ENCODE measurements at regions not wholly inside any gene's neighbourhood (a gene's known extent, or its start where the extent isn't known, plus 50 kb on each side); places are given as distances from the start of the nearest gene placed in this dataset.

GRCh38 chr3:95002438-95003046 is 939.7 kb downstream of the NSUN3 start:
- peaks cover 5% of the 10 kb centered on the region for H3K4me1 ChIP-seq

DNA sequence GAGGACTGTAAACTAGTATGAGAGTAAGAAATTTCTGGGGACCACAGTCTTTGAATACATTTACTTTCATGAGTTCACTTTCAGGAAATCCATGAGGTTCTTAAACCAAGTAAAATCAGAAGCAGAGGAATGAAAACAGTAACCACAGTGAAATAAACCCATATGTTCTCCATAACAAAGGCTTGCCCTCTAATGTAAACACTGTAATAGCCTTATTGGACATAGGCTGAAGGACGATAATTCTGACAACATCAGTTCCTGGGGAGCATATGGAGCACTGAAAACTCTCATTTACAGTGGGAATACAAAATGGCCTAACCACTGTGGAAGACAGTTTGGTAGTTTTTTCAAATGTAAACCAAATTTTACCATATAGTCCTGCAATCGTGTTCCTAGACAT is 965.8 kb downstream of the NSUN3 start:
- H3K27ac ChIP-seq: no peak overlapping the region
- H3K36me3 ChIP-seq: no peaks in the 10 kb centered on the region
- DNase-seq: peak in 1 of 2 experiments; percentile 5
- no peaks in the 10 kb centered on the region for H3K4me1 ChIP-seq
- no peaks in the 10 kb centered on the region for H3K9me3 ChIP-seq (replicated peaks)
- H3K27me3 ChIP-seq: no peaks in the 10 kb centered on the region
- H3K4me3 ChIP-seq: no peak overlapping the region

More at GRCh38 chr3:95002438-95003046, 939.7 kb downstream of the NSUN3 start:
- H3K27ac ChIP-seq: no peak overlapping the region
- no peaks in the 10 kb centered on the region for H3K36me3 ChIP-seq
- H3K9me3 ChIP-seq (replicated peaks): no peaks in the 10 kb centered on the region
- H3K27me3 ChIP-seq: 0 out of 2 replicates have a peak, but pooled peaks cover 4% of the 10 kb centered on the region
- DNase-seq: no peak
- no peak overlapping the region for H3K4me3 ChIP-seq

DNA sequence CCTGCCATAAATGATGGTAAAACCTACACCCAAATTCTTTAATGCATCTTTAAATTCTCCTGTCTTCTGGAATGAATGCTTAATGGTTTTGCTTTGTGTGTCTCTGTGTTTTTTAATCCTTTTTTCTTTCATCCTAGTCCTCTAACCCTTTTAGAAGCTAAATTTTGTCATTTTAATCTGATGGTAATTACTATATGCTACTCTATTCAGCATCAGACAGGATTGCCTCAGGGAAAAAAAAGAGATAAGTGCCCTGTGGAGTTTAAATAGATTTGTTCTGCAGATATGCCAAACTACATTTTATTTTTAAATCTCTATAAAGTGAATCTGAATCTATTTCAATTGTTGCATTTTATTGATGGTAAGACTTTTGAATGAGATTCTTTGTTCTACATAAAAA is 966.8 kb downstream of the NSUN3 start:
- H3K4me1 ChIP-seq: no peaks in the 10 kb centered on the region
- DNase-seq: no peak
- no peaks in the 10 kb centered on the region for H3K9me3 ChIP-seq (replicated peaks)
- no peaks in the 10 kb centered on the region for H3K36me3 ChIP-seq
- H3K27me3 ChIP-seq: no peaks in the 10 kb centered on the region
- no peak overlapping the region for H3K27ac ChIP-seq
- H3K4me3 ChIP-seq: no peak overlapping the region

DNA sequence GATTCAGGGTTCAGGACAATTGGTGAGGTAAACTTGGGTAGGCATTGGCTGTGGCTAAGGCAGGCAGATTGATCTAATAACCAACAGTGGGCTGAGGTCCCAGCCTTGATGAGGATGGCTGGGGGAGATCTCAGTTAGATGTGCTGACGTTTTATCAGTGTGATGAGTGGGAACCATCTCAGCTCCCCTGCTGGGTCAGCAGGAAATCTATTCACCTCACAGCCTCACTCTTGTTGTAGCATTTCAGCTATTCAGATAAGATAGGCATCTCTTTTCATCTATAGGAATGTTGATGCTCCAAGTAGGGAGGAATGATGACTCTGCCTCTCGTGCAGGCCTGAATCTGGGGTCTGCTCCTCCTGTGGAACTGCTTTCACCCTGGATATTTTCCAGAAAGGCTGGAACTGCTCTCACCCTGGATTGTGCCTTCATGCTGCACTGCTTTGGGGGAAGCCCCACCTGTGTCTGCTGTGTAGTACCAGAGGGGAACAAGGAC is 973.7 kb downstream of the NSUN3 start:
- no peaks in the 10 kb centered on the region for H3K27me3 ChIP-seq
- no peak for DNase-seq
- H3K4me1 ChIP-seq: no peaks in the 10 kb centered on the region
- no peak overlapping the region for H3K4me3 ChIP-seq
- no peaks in the 10 kb centered on the region for H3K36me3 ChIP-seq
- H3K9me3 ChIP-seq (replicated peaks): no peaks in the 10 kb centered on the region
- no peak overlapping the region for H3K27ac ChIP-seq

- DNase-seq: no peak
Measured at GRCh38 chr3:95037097-95037496, 974.2 kb downstream of the NSUN3 start.

DNA sequence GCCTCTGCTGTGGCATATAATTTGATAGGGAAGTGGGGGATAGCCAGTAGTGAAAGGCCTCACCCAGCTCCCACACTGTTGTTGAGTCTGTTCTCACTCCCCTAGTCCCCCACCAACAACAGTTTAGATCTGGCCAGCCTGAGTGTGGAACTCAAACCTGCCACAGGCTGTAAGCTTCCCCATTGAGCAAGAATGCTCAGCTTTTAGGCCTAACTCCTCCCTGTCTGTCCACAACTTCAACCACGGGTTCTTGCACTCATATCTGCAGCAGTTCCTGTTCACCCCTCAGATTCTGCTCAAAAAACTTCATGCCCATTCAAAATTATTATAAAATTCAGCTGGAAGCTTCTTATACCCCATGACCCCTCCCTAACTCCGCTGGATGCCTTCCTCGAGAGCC is 975.1 kb downstream of the NSUN3 start:
- no peaks in the 10 kb centered on the region for H3K27me3 ChIP-seq

More at GRCh38 chr3:95037097-95037496, 974.2 kb downstream of the NSUN3 start:
- no peak overlapping the region for H3K4me3 ChIP-seq
- H3K36me3 ChIP-seq: no peaks in the 10 kb centered on the region
- H3K27ac ChIP-seq: no peak overlapping the region
- no peaks in the 10 kb centered on the region for H3K4me1 ChIP-seq
- no peaks in the 10 kb centered on the region for H3K27me3 ChIP-seq
- H3K9me3 ChIP-seq (replicated peaks): no peaks in the 10 kb centered on the region

DNA sequence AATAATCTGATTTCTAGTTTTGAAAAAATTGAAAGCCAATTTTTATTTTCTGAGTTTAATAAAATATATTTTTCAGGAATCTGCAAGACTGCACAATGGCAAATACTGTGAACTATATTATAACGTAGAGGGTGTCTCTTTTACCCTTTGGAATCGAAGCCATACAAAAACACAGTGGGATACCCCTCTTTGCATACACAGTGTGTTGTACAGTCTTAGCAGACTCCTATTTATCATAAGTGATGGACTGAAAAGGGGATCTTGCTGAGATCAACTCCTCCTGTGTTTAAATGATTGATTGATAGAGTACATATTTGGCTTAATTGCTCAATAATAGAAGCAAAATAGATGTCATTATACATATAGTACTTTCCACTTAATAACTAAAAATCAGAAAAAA is 981.2 kb downstream of the NSUN3 start:
- Histone ChIP-seq H3K4me1 (no peaks in the 10 kb centered on the region), H3K27me3 (no peaks in the 10 kb centered on the region), H3K36me3 (no peaks in the 10 kb centered on the region), H3K9me3 (replicated peaks) (no peaks in the 10 kb centered on the region), H3K4me3 (no peak overlapping the region), H3K27ac (no peak overlapping the region)
- no peak for DNase-seq

More for the DNA sequence above, 975.1 kb downstream of the NSUN3 start:
- DNase-seq: no peak
- Histone ChIP-seq H3K27ac (no peak overlapping the region), H3K36me3 (no peaks in the 10 kb centered on the region), H3K4me3 (no peak overlapping the region), H3K4me1 (no peaks in the 10 kb centered on the region), H3K9me3 (replicated peaks) (no peaks in the 10 kb centered on the region)

- no peak for DNase-seq
- H3K4me3 ChIP-seq: no peak overlapping the region
- no peaks in the 10 kb centered on the region for H3K4me1 ChIP-seq
- H3K36me3 ChIP-seq: no peaks in the 10 kb centered on the region
- H3K27me3 ChIP-seq: no peaks in the 10 kb centered on the region
- H3K9me3 ChIP-seq (replicated peaks): no peaks in the 10 kb centered on the region
- H3K27ac ChIP-seq: no peak overlapping the region
Measured at GRCh38 chr3:95048564-95048963, 985.7 kb downstream of the NSUN3 start.

DNA sequence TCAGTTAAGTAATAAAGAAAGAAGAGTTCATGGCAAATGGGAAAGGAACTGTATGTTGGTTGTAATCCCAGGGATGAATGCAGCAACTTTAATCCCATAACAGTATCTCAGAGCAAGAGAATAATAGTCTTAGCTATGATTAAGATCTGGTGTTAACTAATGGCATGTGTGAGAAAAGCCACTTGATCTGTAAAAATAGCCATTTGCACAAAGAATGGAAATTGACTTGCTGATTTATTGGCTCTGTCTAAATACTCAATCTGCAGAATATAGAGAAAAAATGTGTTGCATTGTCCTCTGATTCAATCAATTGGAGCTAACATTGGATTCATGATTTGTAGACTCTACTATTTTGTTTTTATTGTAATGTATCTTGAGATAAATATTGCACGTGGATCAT is 987.0 kb downstream of the NSUN3 start:
- no peak overlapping the region for H3K4me3 ChIP-seq
- H3K27me3 ChIP-seq: no peaks in the 10 kb centered on the region
- H3K9me3 ChIP-seq (replicated peaks): no peaks in the 10 kb centered on the region
- no peak overlapping the region for H3K27ac ChIP-seq
- no peaks in the 10 kb centered on the region for H3K4me1 ChIP-seq
- no peaks in the 10 kb centered on the region for H3K36me3 ChIP-seq
- no peak for DNase-seq

- no peak for DNase-seq
- H3K4me1 ChIP-seq: no peaks in the 10 kb centered on the region
- no peak overlapping the region for H3K4me3 ChIP-seq
- H3K27me3 ChIP-seq: no peaks in the 10 kb centered on the region
- H3K27ac ChIP-seq: no peak overlapping the region
- no peaks in the 10 kb centered on the region for H3K36me3 ChIP-seq
- H3K9me3 ChIP-seq (replicated peaks): no peaks in the 10 kb centered on the region
Measured at GRCh38 chr3:95055288-95055687, 992.4 kb downstream of the NSUN3 start.

GRCh38 chr3:95082191-95082590 is 1019.3 kb downstream of the NSUN3 start:
- no peak overlapping the region for H3K27ac ChIP-seq
- no peak overlapping the region for H3K4me3 ChIP-seq
- no peaks in the 10 kb centered on the region for H3K36me3 ChIP-seq
- H3K4me1 ChIP-seq: no peaks in the 10 kb centered on the region
- no peaks in the 10 kb centered on the region for H3K27me3 ChIP-seq
- DNase-seq: no peak
- no peaks in the 10 kb centered on the region for H3K9me3 ChIP-seq (replicated peaks)

DNA sequence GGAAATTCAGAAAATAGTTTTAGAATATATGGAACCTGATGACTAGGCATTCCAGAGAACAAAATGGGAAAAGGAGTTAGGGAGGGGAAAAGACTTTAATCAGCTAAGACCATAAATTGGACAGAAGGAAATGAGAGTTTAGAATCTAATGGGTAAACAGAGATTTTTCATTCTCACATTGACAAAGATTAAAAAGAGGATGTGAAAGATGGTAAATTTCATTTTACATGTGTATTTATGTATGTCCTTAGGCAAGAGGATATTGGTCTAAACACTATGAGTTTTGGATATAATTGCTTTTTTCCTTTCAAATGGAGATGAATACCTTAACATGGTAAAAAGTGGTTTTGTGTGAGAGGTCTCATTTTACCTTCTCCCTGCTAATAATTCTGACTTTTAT is 1021.9 kb downstream of the NSUN3 start:
- Histone ChIP-seq H3K36me3 (no peaks in the 10 kb centered on the region), H3K4me3 (no peak overlapping the region), H3K9me3 (replicated peaks) (no peaks in the 10 kb centered on the region), H3K4me1 (no peaks in the 10 kb centered on the region), H3K27ac (no peak overlapping the region), H3K27me3 (no peaks in the 10 kb centered on the region)
- no peak for DNase-seq

- no peak for DNase-seq
- Histone ChIP-seq H3K4me3 (no peak overlapping the region), H3K27me3 (no peaks in the 10 kb centered on the region), H3K36me3 (no peaks in the 10 kb centered on the region), H3K4me1 (no peaks in the 10 kb centered on the region), H3K27ac (no peak overlapping the region), H3K9me3 (replicated peaks) (no peaks in the 10 kb centered on the region)
Measured at GRCh38 chr3:95088464-95088863, 1025.6 kb downstream of the NSUN3 start.

GRCh38 chr3:95097493-95097892 is 1034.6 kb downstream of the NSUN3 start:
- H3K9me3 ChIP-seq (replicated peaks): no peaks in the 10 kb centered on the region
- peak; percentile 13 to 49 for DNase-seq
- H3K27me3 ChIP-seq: no peaks in the 10 kb centered on the region
- H3K36me3 ChIP-seq: no peaks in the 10 kb centered on the region
- 0 out of 2 replicates have a peak, but pooled peaks cover 9% of the 10 kb centered on the region for H3K4me1 ChIP-seq
- no peak overlapping the region for H3K27ac ChIP-seq
- no peak overlapping the region for H3K4me3 ChIP-seq

GRCh38 chr3:95120921-95121320 is 1058.1 kb downstream of the NSUN3 start:
- peak overlapping the region; percentile 3; the same call in 1 of the 2 replicates for H3K4me3 ChIP-seq
- no peaks in the 10 kb centered on the region for H3K36me3 ChIP-seq
- H3K27me3 ChIP-seq: no peaks in the 10 kb centered on the region
- H3K9me3 ChIP-seq (replicated peaks): no peaks in the 10 kb centered on the region
- peak; percentile 34 to 78 for DNase-seq
- peak overlapping the region; percentile 24; the same call in 1 of the 2 replicates for H3K27ac ChIP-seq
- no peaks in the 10 kb centered on the region for H3K4me1 ChIP-seq

GRCh38 chr3:95123104-95123503 is 1060.2 kb downstream of the NSUN3 start:
- H3K27me3 ChIP-seq: no peaks in the 10 kb centered on the region
- H3K36me3 ChIP-seq: no peaks in the 10 kb centered on the region
- no peaks in the 10 kb centered on the region for H3K4me1 ChIP-seq
- no peak for DNase-seq
- H3K27ac ChIP-seq: no peak overlapping the region
- no peak overlapping the region for H3K4me3 ChIP-seq
- H3K9me3 ChIP-seq (replicated peaks): no peaks in the 10 kb centered on the region

All from SJCRH30 (cell line).